Peyer's patch (tissue), 4 donors: ENCODE measurements at regions not wholly inside any gene's neighbourhood (a gene's known extent, or its start where the extent isn't known, plus 50 kb on each side); places are given as distances from the start of the nearest gene placed in this dataset.

Experiments
- CTCF ChIP-seq, 6 experiments: fragments of 450-650 bp in 4 of 6; fragments of 200-600 bp in 2 of 6; sonication (generic) in 1 of 6; IDR thresholded peaks; one replicate each; pipeline ENCODE4 v1.5.1; 2017 to 2019; ENCODE audit warnings: antibody characterized with exemption in 6 of 6, mild to moderate bottlenecking in 3 of 6, moderate library complexity in 1 of 6
- POLR2A ChIP-seq, 2 donors: fragments of 450-650 bp; IDR thresholded peaks; one replicate each; pipeline ENCODE4 v1.5.1; 2017; ENCODE audit warnings: antibody characterized with exemption in 2 of 2, mild to moderate bottlenecking in 2 of 2, moderate library complexity in 2 of 2

DNA sequence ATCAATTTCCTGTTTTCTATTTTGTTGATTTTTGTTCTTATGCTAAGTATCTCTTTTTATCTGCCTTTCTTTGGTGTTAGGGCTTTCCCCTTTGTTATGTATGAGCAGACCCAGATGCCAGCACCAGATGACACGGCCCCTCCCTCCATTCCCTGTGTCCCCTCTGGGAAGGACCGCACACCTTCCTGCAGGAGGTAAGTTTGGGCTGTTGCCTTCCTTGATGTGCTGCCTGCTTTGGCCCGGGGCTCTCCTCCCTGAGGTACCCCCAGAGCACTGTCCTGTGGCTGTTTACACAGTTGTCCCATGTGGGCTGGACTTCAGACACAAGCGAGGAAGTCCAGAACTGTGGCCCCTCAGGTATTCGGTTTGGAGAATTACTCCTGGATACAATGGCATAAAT, 343.8 kb upstream of the IRX1 start:
- TF ChIP-seq CTCF (IDR thresholded peaks at IDR 0.05), result no peak
- TF ChIP-seq POLR2A (IDR thresholded peaks at IDR 0.05), result no peak
